Bronchial epithelial cell (primary cell): ENCODE measurements at regions not wholly inside any gene's neighbourhood (a gene's known extent, or its start where the extent isn't known, plus 50 kb on each side); places are given as distances from the start of the nearest gene placed in this dataset.
A peak's percentile ranks its signal among the peaks of the same experiment; 100 is the strongest.

Experiments used
- DNase-seq: peaks from one replicate; pipeline ENCODE4 v3.0.0-alpha.2; 2010; ENCODE audit warnings: low read depth
- FAIRE-seq: peaks from 2 replicates; lab custom pipeline; 2011; peaks lifted over from hg19 to GRCh38; lab: Jason Lieb, UNC
- H3K27me3 ChIP-seq: 2 replicates; pipeline ENCODE4 v1.5.1; 2011; ENCODE audit warnings: low read length; ENCODE audit not compliant: control insufficient read depth, insufficient read depth
- H3K36me3 ChIP-seq: 2 replicates; pipeline ENCODE4 v1.5.1; 2011; ENCODE audit warnings: low read length; ENCODE audit not compliant: control insufficient read depth, insufficient read depth
- H3K4me3 ChIP-seq: 2 replicates; pipeline ENCODE4 v1.5.1; 2011; ENCODE audit warnings: mild to moderate bottlenecking, low read depth, low read length, control low read depth
- TF ChIP-seq, protein P1 (sequence below): IDR thresholded peaks from 2 replicates; pipeline ENCODE4 v1.5.1; 2011; ENCODE audit warnings: mild to moderate bottlenecking, moderate library complexity, low read length, control low read depth, inconsistent platforms; ENCODE audit not compliant: insufficient read depth, severe bottlenecking

DNA sequence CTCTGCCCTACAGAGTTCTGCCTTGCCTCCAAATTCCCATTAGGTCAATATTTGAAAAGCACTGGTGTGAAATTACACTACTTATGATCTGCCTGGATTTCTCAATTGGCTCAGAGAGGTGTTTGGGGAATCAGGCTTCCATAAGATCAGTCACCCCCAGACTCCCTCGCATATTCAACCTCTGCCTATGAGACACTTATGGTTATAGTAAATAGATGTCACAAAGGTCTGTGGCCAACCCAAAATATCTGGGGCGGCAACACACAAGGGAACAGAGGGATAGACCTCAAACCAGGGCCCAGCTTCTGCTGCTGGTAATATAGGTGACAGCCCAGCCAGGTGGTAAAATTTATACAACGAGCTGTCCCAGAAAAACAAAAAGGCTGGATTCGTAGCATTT lies 376.7 kb upstream of the ZMIZ1 start:
- TF ChIP-seq, protein P1, sequence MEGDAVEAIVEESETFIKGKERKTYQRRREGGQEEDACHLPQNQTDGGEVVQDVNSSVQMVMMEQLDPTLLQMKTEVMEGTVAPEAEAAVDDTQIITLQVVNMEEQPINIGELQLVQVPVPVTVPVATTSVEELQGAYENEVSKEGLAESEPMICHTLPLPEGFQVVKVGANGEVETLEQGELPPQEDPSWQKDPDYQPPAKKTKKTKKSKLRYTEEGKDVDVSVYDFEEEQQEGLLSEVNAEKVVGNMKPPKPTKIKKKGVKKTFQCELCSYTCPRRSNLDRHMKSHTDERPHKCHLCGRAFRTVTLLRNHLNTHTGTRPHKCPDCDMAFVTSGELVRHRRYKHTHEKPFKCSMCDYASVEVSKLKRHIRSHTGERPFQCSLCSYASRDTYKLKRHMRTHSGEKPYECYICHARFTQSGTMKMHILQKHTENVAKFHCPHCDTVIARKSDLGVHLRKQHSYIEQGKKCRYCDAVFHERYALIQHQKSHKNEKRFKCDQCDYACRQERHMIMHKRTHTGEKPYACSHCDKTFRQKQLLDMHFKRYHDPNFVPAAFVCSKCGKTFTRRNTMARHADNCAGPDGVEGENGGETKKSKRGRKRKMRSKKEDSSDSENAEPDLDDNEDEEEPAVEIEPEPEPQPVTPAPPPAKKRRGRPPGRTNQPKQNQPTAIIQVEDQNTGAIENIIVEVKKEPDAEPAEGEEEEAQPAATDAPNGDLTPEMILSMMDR, result no peak
- DNase-seq (no peak), FAIRE-seq (no peak)
- Histone ChIP-seq H3K36me3 (no peaks in the 10 kb centered on the region), H3K27me3 (peaks cover 13% of the 10 kb centered on the region), H3K4me3 (no peak overlapping the region)

DNA sequence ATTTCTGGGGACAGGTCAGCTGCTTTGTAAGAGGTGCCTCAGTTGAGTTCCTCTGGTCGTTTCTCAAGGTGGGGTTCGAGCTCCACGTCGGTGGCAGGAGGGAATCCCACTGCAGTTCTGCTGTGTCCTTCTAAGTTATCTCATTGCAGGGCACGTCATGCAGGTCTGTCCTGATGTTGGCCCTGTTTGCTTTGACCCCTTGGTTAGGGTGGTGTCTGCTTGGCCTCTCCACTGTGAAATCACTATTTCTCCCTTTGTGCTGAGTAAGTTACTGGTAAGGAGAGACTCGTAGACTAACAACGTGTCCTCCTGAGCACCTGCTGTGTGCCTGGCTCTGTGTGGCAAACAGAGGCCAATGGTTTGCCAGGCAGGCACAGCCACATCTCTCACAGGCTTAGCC lies 372.9 kb upstream of the ZMIZ1 start:
- FAIRE-seq, result no peak

DNA sequence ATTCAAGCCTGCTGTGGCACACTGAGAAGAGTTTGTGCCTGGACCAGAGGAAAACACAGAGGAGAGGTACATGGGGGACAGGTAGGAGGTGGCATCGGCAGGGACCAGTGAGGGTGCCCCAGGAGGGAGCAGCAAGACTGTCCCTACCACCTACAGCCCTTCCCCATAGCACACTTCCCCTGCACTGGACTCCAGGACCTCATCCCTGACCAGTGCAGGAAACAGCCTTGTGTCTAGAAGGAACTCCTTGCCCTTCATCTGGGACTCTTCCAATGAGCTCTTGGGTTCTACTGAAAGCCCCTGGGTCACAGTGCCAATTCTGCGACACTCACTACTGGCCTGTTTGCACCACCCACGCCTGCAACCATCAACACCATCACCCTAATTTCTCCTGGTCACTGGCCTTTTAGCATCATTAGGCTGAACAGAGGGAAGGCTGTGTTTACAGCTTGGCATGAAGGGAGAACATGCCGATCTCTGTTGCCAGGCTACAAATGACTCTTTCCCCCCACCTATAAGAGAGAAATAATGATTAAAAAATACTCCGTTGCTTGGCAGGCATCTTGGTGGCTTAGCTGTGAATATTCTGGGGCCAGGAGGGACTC lies 371.9 kb upstream of the ZMIZ1 start:
- Histone ChIP-seq H3K4me3 (no peak overlapping the region), H3K36me3 (no peaks in the 10 kb centered on the region), H3K27me3 (peaks cover 2% of the 10 kb centered on the region)
- DNase-seq (no peak), FAIRE-seq (peak; percentile 36)
- TF ChIP-seq, protein P1, result no peak

More for the DNA sequence above, 372.9 kb upstream of the ZMIZ1 start:
- no peak for DNase-seq
- Histone ChIP-seq H3K4me3 (no peak overlapping the region), H3K27me3 (peaks cover 2% of the 10 kb centered on the region), H3K36me3 (no peaks in the 10 kb centered on the region)
- TF ChIP-seq, protein P1, result no peak

DNA sequence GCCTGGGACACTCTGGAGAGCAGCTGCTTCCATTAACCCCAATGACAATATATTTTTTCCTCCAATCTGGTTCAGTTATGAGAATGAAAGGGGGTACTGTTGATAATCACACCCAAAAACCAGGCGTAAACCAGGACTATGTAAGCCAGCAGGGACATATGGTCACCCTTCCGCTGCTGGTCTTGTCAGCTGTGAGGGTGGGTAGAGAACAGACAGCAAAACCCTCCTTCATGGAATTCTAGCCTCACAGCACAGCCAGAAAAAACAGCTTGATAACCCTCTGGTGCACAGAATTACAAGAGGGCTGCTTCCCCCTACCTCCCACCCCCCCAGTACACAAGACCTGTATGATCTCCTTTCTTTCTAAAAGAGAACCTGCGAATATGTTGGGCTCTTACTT lies 368.8 kb upstream of the ZMIZ1 start:
- no peak overlapping the region for H3K4me3 ChIP-seq
- DNase-seq, result no peak
- peaks cover 2% of the 10 kb centered on the region for H3K27me3 ChIP-seq
- TF ChIP-seq, protein P1, result no peak
- H3K36me3 ChIP-seq, result no peaks in the 10 kb centered on the region
- FAIRE-seq, result no peak

DNA sequence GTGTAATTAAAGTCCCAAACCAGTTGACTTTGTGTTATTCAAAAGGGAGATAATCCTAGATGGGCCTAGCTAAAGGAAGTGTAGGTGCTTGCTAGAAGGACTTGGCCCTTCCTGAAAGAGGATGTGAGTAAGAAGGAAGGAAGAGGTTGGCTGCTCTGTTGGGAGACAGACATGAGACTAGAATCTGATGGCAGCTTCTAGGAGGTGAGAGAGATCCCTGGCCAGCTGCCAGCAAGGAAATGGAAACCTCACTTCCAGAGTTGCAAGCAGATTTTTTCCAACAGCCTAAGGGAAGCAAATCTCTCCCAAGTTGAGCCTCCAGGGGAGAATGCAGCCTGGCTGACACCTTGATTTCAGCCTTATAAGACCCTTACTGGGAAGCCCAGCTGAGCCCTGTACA lies 368.4 kb upstream of the ZMIZ1 start:
- TF ChIP-seq, protein P1, result no peak
- DNase-seq, result peak; percentile 68
- H3K36me3 ChIP-seq, result no peaks in the 10 kb centered on the region
- no peak for FAIRE-seq
- peaks cover 2% of the 10 kb centered on the region for H3K27me3 ChIP-seq
- no peak overlapping the region for H3K4me3 ChIP-seq
